Brain microvascular endothelial cell (primary cell): ENCODE measurements at regions not wholly inside any gene's neighbourhood (a gene's known extent, or its start where the extent isn't known, plus 50 kb on each side); places are given as distances from the start of the nearest gene placed in this dataset.

ENCODE experiments used
- DNase-seq: peaks from one replicate; pipeline ENCODE4 v3.0.0-alpha.2; 2020
- H3K27ac ChIP-seq: fragments of 250-450 bp; sonication (Bioruptor Pico); 2 replicates; pipeline ENCODE4 v1.5.1; 2020; ENCODE audit warnings: mild to moderate bottlenecking, moderate library complexity
- H3K27me3 ChIP-seq: fragments of 250-450 bp; sonication (Bioruptor Pico); replicated peaks from 2 replicates; pipeline ENCODE4 v1.5.1; 2020; ENCODE audit warnings: mild to moderate bottlenecking
- H3K36me3 ChIP-seq: fragments of 250-450 bp; sonication (Bioruptor Pico); replicated peaks from 2 replicates; pipeline ENCODE4 v1.5.1; 2020; ENCODE audit warnings: mild to moderate bottlenecking
- H3K4me3 ChIP-seq: 2 replicates; pipeline ENCODE4 v1.5.1; 2011; ENCODE audit warnings: low read depth, mild to moderate bottlenecking, control low read depth, low read length, moderate library complexity
- in situ Hi-C: cut with HindIII; loops from 2 replicates; pipeline ENCODE4 v1.10.0; 2017; ENCODE audit warnings: low sequenced_read_pairs, low pct_ligation_motif_present
- TF ChIP-seq, protein P1 (sequence below): IDR thresholded peaks from 2 replicates; pipeline ENCODE4 v1.5.1; 2011; ENCODE audit warnings: low read depth, mild to moderate bottlenecking, moderate library complexity, low read length, control low read depth, inconsistent platforms; ENCODE audit errors: missing control alignments

DNA sequence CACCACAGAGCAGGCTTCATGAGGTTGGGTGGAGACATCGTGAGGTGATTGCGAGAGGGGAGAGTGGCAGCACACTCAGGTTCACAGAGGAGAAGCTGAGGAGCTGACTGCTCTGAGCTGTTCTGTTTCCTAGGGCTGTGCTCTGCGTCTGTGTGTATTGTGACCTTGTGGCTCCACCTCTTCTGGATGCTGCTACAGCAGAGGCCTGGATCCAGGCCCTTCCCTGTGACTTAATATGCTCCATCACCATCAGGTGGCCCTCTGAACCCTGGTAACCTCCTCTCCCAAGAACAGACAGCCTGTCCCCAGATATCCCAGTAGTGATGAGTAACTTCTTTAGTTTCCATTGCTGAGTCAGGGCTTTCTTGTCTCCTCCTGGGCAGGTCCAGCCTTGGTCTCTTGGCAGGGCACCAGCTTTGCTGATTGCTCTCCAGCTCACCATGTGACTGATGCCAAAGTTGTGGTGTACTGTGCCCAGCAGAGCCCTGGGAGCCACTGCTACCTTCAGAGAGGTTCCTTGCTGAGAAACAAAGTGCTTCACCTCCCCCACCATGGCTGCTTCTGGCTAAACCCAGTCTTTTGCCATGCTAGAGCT, 212.8 kb upstream of the CHD1 start:
- in situ Hi-C loops: no loop called here
- no peak overlapping the region for H3K27ac ChIP-seq
- no peak overlapping the region for H3K4me3 ChIP-seq
- no peak for DNase-seq
- H3K27me3 ChIP-seq: no peaks in the 10 kb centered on the region
- TF ChIP-seq, protein P1, sequence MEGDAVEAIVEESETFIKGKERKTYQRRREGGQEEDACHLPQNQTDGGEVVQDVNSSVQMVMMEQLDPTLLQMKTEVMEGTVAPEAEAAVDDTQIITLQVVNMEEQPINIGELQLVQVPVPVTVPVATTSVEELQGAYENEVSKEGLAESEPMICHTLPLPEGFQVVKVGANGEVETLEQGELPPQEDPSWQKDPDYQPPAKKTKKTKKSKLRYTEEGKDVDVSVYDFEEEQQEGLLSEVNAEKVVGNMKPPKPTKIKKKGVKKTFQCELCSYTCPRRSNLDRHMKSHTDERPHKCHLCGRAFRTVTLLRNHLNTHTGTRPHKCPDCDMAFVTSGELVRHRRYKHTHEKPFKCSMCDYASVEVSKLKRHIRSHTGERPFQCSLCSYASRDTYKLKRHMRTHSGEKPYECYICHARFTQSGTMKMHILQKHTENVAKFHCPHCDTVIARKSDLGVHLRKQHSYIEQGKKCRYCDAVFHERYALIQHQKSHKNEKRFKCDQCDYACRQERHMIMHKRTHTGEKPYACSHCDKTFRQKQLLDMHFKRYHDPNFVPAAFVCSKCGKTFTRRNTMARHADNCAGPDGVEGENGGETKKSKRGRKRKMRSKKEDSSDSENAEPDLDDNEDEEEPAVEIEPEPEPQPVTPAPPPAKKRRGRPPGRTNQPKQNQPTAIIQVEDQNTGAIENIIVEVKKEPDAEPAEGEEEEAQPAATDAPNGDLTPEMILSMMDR: no peak
- H3K36me3 ChIP-seq: no peaks in the 10 kb centered on the region

DNA sequence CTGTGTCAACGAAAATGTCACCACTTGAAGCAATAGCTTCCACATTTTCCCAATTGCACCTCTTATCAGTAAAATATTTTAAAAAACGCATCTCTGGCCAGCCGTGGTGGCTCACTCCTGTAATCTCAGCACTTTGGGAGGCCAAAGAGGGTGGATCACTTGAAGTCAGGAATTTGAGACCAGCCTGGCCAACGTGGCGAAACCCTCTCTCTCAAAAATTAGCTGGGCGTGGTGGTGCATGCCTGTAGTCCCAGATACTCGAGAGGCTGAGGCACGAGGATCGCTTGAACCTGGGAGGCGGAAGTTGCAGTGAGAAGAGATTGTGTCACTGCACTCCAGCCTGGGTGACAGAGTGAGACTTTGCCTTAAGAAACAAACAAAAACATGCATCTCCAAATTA, 210.1 kb upstream of the CHD1 start:
- Histone ChIP-seq H3K27ac (no peak overlapping the region), H3K36me3 (no peaks in the 10 kb centered on the region), H3K4me3 (no peak overlapping the region), H3K27me3 (no peaks in the 10 kb centered on the region)
- TF ChIP-seq, protein P1: no peak
- in situ Hi-C loops: no loop called here
- DNase-seq: no peak

DNA sequence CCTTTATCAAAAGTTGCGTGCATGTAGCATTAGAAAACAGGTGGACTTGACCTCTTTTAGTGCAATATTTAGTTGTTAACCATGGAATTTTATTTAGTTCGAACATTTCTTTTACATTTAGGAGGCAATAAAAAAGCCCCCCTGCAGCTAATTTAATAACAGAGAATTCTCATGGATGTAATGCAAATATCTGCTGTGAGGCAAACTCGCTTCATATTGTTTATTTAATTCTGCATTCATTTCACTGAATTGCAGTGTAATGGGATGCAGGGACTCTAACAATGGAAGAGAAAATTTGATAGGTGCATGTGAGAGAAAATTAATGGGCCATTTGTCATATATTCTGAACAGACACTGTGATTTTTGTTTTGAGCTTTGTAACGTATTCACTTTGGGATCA, 205.1 kb upstream of the CHD1 start:
- no peaks in the 10 kb centered on the region for H3K27me3 ChIP-seq

DNA sequence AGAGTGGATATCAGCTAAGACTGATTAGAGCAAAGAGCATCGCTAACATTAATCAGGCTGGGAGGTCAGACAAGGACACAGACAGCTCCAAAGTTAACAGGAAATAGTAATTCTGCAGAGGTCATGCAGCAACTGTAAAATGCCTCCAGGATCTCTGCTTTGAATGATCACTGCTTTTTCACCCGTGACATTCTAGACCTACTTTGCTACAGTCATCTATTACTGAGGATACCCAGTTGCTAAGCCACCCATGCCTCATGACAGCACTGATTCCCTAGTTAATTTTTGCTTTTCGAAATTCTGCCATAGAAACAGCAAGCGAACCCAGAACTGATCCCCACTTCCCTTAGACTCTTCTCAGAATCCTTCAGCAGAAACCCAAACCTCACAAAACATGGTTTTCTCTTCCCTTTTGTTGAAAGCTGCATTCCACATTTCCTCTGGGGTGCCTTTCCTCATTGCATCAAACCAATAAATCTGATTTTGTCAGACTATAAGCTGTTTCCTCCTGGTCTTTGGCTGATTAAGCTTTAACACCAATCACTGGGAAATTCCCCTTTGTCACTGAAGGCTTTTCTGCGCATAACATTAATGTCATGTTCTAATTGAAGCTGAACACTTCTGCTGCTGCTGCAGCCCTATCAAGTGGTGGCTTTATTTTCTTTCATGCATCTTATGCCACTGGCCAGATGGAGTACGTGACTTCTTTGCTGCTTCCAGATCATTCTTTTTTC, 201.1 kb upstream of the CHD1 start:
- no peaks in the 10 kb centered on the region for H3K27me3 ChIP-seq
- TF ChIP-seq, protein P1: no peak
- H3K36me3 ChIP-seq: no peaks in the 10 kb centered on the region
- no peak overlapping the region for H3K4me3 ChIP-seq
- DNase-seq: no peak
- in situ Hi-C loops: no loop called here
- no peak overlapping the region for H3K27ac ChIP-seq

More for the DNA sequence above, 205.1 kb upstream of the CHD1 start:
- no peaks in the 10 kb centered on the region for H3K36me3 ChIP-seq
- DNase-seq: no peak
- TF ChIP-seq, protein P1: no peak
- no peak overlapping the region for H3K4me3 ChIP-seq
- in situ Hi-C loops: no loop called here
- H3K27ac ChIP-seq: no peak overlapping the region

DNA sequence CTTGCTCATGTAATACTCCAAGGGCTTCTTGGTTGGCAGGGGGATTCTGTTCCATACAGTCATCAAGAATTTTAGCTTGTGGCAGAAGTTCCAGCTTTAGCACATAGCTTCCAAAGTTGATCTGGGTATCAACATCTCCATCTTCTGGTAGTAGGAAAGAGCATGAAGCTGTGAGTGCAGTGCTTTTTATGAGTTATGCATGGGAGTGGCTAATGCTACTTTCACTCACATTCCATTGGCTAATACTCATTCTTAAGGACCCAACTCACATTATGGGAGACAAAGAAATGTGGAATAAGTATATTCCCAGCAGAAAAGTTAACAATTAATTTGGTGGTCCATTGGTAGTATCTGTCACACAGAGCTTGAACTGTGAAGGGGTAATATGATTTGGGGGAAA, 194.2 kb upstream of the CHD1 start:
- no peak for DNase-seq
- TF ChIP-seq, protein P1: no peak
- in situ Hi-C loops: no loop called here

More for the DNA sequence above, 194.2 kb upstream of the CHD1 start:
- H3K4me3 ChIP-seq: no peak overlapping the region
- H3K27ac ChIP-seq: no peak overlapping the region
- H3K27me3 ChIP-seq: no peaks in the 10 kb centered on the region
- no peaks in the 10 kb centered on the region for H3K36me3 ChIP-seq
